ENCODE measurements at regions not wholly inside any gene's neighbourhood (a gene's known extent, or its start where the extent isn't known, plus 50 kb on each side); places are given as distances from the start of the nearest gene placed in this dataset.

DNA sequence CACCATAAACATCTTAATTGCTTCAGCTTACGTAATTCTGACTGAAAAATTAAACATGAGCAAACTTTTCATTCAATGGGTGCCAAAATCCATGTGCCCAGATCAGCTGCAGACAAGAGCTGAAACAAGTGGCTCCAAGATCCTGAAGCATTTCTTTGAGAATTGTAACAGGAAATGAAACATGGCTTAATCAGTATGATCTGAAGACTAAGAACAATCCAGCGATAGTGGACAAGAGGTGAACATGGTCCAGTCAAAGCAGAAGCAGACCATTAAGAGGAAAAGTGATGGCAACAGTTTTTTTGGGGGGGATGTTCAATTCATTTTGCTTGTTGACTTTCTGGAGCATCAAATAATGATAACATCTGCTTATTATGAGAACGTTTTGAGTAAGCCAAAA, 1964.5 kb upstream of the RAG2 start:
- DNase-seq (ENCODE audit: low spot score), result no peak
- TF ChIP-seq, protein P1, sequence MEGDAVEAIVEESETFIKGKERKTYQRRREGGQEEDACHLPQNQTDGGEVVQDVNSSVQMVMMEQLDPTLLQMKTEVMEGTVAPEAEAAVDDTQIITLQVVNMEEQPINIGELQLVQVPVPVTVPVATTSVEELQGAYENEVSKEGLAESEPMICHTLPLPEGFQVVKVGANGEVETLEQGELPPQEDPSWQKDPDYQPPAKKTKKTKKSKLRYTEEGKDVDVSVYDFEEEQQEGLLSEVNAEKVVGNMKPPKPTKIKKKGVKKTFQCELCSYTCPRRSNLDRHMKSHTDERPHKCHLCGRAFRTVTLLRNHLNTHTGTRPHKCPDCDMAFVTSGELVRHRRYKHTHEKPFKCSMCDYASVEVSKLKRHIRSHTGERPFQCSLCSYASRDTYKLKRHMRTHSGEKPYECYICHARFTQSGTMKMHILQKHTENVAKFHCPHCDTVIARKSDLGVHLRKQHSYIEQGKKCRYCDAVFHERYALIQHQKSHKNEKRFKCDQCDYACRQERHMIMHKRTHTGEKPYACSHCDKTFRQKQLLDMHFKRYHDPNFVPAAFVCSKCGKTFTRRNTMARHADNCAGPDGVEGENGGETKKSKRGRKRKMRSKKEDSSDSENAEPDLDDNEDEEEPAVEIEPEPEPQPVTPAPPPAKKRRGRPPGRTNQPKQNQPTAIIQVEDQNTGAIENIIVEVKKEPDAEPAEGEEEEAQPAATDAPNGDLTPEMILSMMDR (IDR thresholded peaks at IDR 0.05; ENCODE audit: extremely low read depth, insufficient read depth, missing control alignments), result no peak
- in situ Hi-C loops (cut with MboI; ENCODE audit: low pct_unique_long_range_greater_than_20kb, low sequenced_read_pairs, unreplicated experiment), result no loop called here

DNA sequence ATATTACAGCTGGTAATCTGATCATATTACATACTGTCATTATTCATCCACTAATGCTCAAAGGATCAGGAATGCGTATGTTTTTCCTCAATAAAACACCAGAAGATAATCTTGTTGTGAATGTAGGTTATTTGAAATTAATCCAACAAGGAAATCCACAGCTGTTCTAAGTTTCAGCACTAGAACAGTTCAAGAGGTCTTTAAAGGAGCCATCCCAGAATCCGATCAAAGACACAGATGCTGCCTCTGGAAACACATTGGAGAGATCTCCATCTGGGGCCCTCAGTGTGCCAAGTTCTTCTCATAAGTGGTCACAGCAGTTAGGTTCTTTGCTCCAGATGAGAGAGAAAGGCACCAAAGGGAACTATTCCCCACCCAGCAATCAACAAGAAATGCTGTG, 1955.1 kb upstream of the RAG2 start:
- in situ Hi-C loops (cut with MboI; ENCODE audit: low pct_unique_long_range_greater_than_20kb, low sequenced_read_pairs, unreplicated experiment), result no loop called here
- DNase-seq (ENCODE audit: low spot score), result no peak
- TF ChIP-seq, protein P1 (IDR thresholded peaks at IDR 0.05; ENCODE audit: extremely low read depth, insufficient read depth, missing control alignments), result no peak

DNA sequence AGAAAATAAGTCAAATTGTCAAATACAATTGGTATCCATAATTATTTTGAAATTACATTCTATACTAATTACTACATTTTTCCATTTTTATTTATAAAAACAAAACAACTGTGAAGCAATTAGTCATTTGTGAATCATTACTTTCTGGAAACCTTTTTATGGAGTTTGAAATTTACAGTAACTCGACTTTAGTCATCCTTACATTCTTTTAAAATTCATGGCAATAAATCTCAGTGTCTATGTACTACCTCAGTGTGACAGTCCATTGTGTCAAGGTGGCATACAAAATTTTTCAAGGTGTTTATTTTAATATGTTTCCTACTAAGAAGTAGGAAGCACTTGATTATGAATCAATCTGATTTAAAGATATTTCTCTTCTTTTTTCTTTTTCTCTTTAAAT, 1949.4 kb upstream of the RAG2 start:
- TF ChIP-seq, protein P1 (IDR thresholded peaks at IDR 0.05; ENCODE audit: extremely low read depth, insufficient read depth, missing control alignments), result no peak
- in situ Hi-C loops (cut with MboI; ENCODE audit: low pct_unique_long_range_greater_than_20kb, low sequenced_read_pairs, unreplicated experiment), result no loop called here
- no peak for DNase-seq (ENCODE audit: low spot score)

DNA sequence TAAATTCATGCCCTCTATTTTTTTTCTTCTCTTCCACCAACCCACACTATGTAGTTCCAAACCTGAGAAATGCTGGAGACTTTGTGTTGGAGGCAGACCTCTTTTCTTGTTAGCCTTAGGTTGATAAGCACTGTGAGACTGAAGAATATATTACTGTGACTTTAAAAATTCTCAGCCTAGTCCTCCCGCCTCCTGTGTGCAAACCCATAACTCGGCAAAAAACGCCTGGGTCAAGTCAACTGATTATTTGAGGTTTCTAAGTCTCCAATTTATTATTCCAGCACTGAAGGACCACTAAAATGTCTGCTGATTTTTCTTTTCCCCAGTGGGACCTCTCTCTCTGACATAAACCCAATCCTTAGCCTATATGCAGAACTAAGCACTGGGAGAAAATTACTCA, 1946.0 kb upstream of the RAG2 start:
- TF ChIP-seq, protein P1 (IDR thresholded peaks at IDR 0.05; ENCODE audit: extremely low read depth, insufficient read depth, missing control alignments), result no peak
- in situ Hi-C loops (cut with MboI; ENCODE audit: low pct_unique_long_range_greater_than_20kb, low sequenced_read_pairs, unreplicated experiment), result no loop called here
- DNase-seq (ENCODE audit: low spot score), result no peak

DNA sequence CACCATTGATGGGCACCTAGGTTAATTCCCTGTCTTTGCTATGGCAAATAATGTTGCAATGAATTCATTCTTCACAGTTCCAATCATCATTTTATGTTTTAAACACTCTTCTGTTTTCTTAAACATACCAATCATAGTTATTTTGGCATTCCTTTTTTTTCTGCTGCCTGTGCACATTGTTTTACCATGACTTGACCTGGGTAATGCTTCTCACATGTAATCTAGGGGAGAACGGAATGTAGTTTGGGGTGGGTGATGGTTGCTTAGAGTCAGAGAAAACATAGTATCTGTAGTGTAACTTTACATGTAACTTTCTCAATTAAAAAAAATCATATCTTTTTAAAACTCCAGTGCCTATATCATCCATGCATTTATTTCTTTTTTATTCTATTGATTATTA, 1945.3 kb upstream of the RAG2 start:
- TF ChIP-seq, protein P1 (IDR thresholded peaks at IDR 0.05; ENCODE audit: extremely low read depth, insufficient read depth, missing control alignments), result no peak
- in situ Hi-C loops (cut with MboI; ENCODE audit: low pct_unique_long_range_greater_than_20kb, low sequenced_read_pairs, unreplicated experiment), result no loop called here
- no peak for DNase-seq (ENCODE audit: low spot score)

DNA sequence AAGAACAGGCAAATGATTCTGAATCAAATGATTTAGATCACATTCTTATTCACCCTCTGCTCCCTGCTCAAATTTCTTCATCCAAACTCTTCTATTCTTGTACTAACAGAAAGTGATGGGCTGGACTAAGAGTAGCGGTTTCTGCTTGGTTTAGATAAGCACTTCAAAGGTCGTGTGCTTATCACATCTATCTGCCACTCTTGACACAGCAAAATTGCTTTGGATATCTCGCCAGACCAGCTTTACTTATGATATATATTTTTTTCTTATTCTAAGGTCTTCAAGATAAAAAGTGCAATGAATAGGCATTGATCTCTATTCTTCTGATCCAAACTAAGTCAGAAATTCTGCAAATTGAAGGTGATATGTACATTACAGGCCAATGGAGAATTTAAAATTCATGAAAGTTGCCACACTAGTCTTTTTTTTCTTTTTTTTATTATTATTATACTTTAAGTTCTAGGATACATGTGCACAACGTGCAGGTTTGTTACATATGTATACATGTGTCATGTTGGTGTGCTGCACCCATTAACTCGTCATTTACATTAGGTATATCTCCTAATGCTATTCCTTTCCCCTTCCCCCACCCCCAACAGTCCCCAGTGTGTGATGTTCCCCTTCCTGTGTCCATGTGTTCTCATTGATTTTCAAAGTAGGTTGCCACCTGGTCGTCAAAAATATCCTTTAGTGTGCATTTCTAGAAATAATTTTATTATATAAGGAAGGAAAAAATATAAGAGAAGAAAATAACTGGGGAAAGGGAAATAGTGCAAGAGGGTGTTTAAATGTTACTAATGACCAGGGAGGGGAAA, 1941.0 kb upstream of the RAG2 start:
- in situ Hi-C loops (cut with MboI; ENCODE audit: low pct_unique_long_range_greater_than_20kb, low sequenced_read_pairs, unreplicated experiment), result no loop called here

More for the DNA sequence above, 1941.0 kb upstream of the RAG2 start:
- DNase-seq (ENCODE audit: low spot score), result no peak
- TF ChIP-seq, protein P1 (IDR thresholded peaks at IDR 0.05; ENCODE audit: extremely low read depth, insufficient read depth, missing control alignments), result no peak
